ENCODE measurements at regions not wholly inside any gene's neighbourhood (a gene's known extent, or its start where the extent isn't known, plus 50 kb on each side); places are given as distances from the start of the nearest gene placed in this dataset.

GRCh38 chr16:54718376-54718775, 212.3 kb upstream of the IRX5 start:
- no TSS peak for BruUV-seq (replicated peaks)
- no peaks in the 10 kb centered on the region for H3K27me3 Mint-ChIP-seq (ENCODE audit: insufficient read depth, unreplicated experiment)
- no peak for TF ChIP-seq CTCF (IDR thresholded peaks at IDR 0.05; ENCODE audit: unreplicated experiment)
- ChIA-PET CTCF (no interaction called here), POLR2A (no interaction called here)
- intact Hi-C loops (cut with micrococcal nuclease): no loop called here
- H3K36me3 Mint-ChIP-seq (ENCODE audit: insufficient read depth, unreplicated experiment): no peaks in the 10 kb centered on the region
- peaks cover 15% of the 10 kb centered on the region for H3K4me1 Mint-ChIP-seq (ENCODE audit: insufficient read depth, unreplicated experiment)
- no peaks in the 10 kb centered on the region for H3K9me3 Mint-ChIP-seq (ENCODE audit: unreplicated experiment)
- H3K4me3 Mint-ChIP-seq (ENCODE audit: unreplicated experiment): no peak overlapping the region
- no peak overlapping the region for H3K27ac Mint-ChIP-seq (ENCODE audit: low read depth, unreplicated experiment)
- DNase-seq (ENCODE audit: unreplicated experiment): no peak

- CTCF ChIA-PET: no interaction called here
- BruUV-seq (replicated peaks): no TSS peak
- no peaks in the 10 kb centered on the region for H3K27me3 Mint-ChIP-seq (ENCODE audit: insufficient read depth, unreplicated experiment)
- no peaks in the 10 kb centered on the region for H3K4me1 Mint-ChIP-seq (ENCODE audit: insufficient read depth, unreplicated experiment)
- intact Hi-C loops (cut with micrococcal nuclease): no loop called here
- DNase-seq (ENCODE audit: unreplicated experiment): no peak
- POLR2A ChIA-PET: no interaction called here
- H3K4me3 Mint-ChIP-seq (ENCODE audit: unreplicated experiment): no peak overlapping the region
- TF ChIP-seq CTCF (IDR thresholded peaks at IDR 0.05; ENCODE audit: unreplicated experiment): no peak
- H3K36me3 Mint-ChIP-seq (ENCODE audit: insufficient read depth, unreplicated experiment): no peaks in the 10 kb centered on the region
- H3K27ac Mint-ChIP-seq (ENCODE audit: low read depth, unreplicated experiment): no peak overlapping the region
- no peaks in the 10 kb centered on the region for H3K9me3 Mint-ChIP-seq (ENCODE audit: unreplicated experiment)
Observed at GRCh38 chr16:54715011-54715410, 215.7 kb upstream of the IRX5 start.

- intact Hi-C loops (cut with micrococcal nuclease): no loop called here
- no peak for TF ChIP-seq CTCF (IDR thresholded peaks at IDR 0.05; ENCODE audit: unreplicated experiment)
- CTCF ChIA-PET: interaction anchor here (0.6 kb wide), 1 partner anchor 25 kb away, joined by 3 read pairs; no protein-coding TSS in a partner anchor
- no peaks in the 10 kb centered on the region for H3K9me3 Mint-ChIP-seq (ENCODE audit: unreplicated experiment)
- POLR2A ChIA-PET: no interaction called here
- BruUV-seq (replicated peaks): no TSS peak
- no peaks in the 10 kb centered on the region for H3K4me1 Mint-ChIP-seq (ENCODE audit: insufficient read depth, unreplicated experiment)
- H3K4me3 Mint-ChIP-seq (ENCODE audit: unreplicated experiment): no peak overlapping the region
- H3K27me3 Mint-ChIP-seq (ENCODE audit: insufficient read depth, unreplicated experiment): no peaks in the 10 kb centered on the region
- no peak overlapping the region for H3K27ac Mint-ChIP-seq (ENCODE audit: low read depth, unreplicated experiment)
- H3K36me3 Mint-ChIP-seq (ENCODE audit: insufficient read depth, unreplicated experiment): no peaks in the 10 kb centered on the region
- no peak for DNase-seq (ENCODE audit: unreplicated experiment)
Observed at GRCh38 chr16:54712866-54713265, 217.8 kb upstream of the IRX5 start.

DNA sequence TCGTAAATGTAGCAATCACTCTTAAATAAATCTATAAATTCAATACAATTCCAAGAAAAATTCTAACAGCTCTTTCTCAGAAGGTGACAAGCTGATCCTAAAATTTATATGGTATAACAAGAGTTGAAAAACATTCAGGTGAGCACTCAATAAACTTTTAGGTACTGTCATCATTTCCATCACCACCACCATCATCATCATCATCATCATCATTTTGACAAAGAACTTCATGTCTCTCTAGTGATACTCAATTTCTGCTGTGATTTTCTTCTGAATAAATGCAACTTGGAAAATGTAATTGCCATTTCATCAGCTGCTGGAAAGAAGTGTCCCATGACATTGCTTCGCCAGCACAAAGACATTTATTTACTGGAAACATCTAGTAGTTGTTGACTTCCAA, 222.9 kb upstream of the IRX5 start:
- ChIA-PET POLR2A (interaction anchor here (0.8 kb wide), 1 partner anchor 284 kb away, joined by 4 read pairs; no protein-coding TSS in a partner anchor), CTCF (interaction anchor here (0.5 to 0.7 kb wide), 2 partner anchors 16 to 48 kb away, joined by 3 to 4 read pairs; no protein-coding TSS in a partner anchor)
- no peak overlapping the region for H3K27ac Mint-ChIP-seq (ENCODE audit: low read depth, unreplicated experiment)
- H3K9me3 Mint-ChIP-seq (ENCODE audit: unreplicated experiment): no peaks in the 10 kb centered on the region
- no peak overlapping the region for H3K4me3 Mint-ChIP-seq (ENCODE audit: unreplicated experiment)
- no peak for DNase-seq (ENCODE audit: unreplicated experiment)
- TF ChIP-seq CTCF (IDR thresholded peaks at IDR 0.05; ENCODE audit: unreplicated experiment): no peak
- intact Hi-C loops (cut with micrococcal nuclease): no loop called here
- no peaks in the 10 kb centered on the region for H3K4me1 Mint-ChIP-seq (ENCODE audit: insufficient read depth, unreplicated experiment)
- BruUV-seq (replicated peaks): no TSS peak
- H3K27me3 Mint-ChIP-seq (ENCODE audit: insufficient read depth, unreplicated experiment): no peaks in the 10 kb centered on the region
- no peaks in the 10 kb centered on the region for H3K36me3 Mint-ChIP-seq (ENCODE audit: insufficient read depth, unreplicated experiment)
